Endothelial cell of umbilical vein (primary cell): ENCODE measurements at regions not wholly inside any gene's neighbourhood (a gene's known extent, or its start where the extent isn't known, plus 50 kb on each side); places are given as distances from the start of the nearest gene placed in this dataset.

Experiments used
- POLR2A ChIP-seq: IDR thresholded peaks from 2 replicates; pipeline ENCODE4 v1.6.1; 2012; ENCODE audit warnings: low read depth, mild to moderate bottlenecking, control low read depth, low read length
- POLR2AphosphoS5 ChIP-seq: IDR thresholded peaks from 2 replicates; pipeline ENCODE4 v1.6.1; 2012; ENCODE audit warnings: low read depth, mild to moderate bottlenecking, control low read depth, low read length, moderate library complexity; ENCODE audit not compliant: insufficient read depth
- TF ChIP-seq, protein P1 (sequence below), 2 donors: IDR thresholded peaks; 1 replicate in 1 of 2; 2 replicates in 1 of 2; pipeline ENCODE4 v1.5.1; 2011; ENCODE audit warnings: low read length in 2 of 2, mild to moderate bottlenecking in 2 of 2, moderate library complexity in 2 of 2, control low read depth in 1 of 2, inconsistent platforms in 1 of 2, low read depth in 1 of 2; ENCODE audit not compliant: insufficient read depth in 1 of 2; ENCODE audit errors: extremely low read depth in 1 of 2

DNA sequence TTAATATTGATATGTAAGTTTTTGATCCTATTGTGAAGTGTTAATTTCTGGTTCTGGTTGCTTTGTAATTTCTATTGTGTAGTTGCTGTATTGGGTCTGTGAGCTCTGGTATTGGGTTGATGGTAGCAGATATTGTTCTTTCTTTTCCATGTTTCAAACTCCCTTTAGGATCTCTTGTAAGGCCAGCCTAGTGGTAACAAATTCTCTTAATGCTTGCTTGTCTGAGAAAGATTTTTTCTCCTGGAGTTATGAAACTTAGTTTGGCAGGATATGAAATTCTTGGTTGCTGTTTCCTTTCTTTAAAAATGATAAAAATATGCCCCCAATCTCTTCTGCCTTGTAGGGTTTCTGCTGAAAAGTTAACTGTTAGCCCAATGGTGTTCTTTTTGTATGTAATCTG is 268.6 kb upstream of the PLSCR5 start:
- no peak for TF ChIP-seq POLR2A
- TF ChIP-seq, protein P1, sequence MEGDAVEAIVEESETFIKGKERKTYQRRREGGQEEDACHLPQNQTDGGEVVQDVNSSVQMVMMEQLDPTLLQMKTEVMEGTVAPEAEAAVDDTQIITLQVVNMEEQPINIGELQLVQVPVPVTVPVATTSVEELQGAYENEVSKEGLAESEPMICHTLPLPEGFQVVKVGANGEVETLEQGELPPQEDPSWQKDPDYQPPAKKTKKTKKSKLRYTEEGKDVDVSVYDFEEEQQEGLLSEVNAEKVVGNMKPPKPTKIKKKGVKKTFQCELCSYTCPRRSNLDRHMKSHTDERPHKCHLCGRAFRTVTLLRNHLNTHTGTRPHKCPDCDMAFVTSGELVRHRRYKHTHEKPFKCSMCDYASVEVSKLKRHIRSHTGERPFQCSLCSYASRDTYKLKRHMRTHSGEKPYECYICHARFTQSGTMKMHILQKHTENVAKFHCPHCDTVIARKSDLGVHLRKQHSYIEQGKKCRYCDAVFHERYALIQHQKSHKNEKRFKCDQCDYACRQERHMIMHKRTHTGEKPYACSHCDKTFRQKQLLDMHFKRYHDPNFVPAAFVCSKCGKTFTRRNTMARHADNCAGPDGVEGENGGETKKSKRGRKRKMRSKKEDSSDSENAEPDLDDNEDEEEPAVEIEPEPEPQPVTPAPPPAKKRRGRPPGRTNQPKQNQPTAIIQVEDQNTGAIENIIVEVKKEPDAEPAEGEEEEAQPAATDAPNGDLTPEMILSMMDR (IDR thresholded peaks at IDR 0.05; ENCODE audit: extremely low read depth in 1 of 2, insufficient read depth in 1 of 2, low read depth in 1 of 2, low read length in 2 of 2) = no peak
- no peak for TF ChIP-seq POLR2AphosphoS5
